GM18502 (cell line): ENCODE measurements at regions not wholly inside any gene's neighbourhood (a gene's known extent, or its start where the extent isn't known, plus 50 kb on each side); places are given as distances from the start of the nearest gene placed in this dataset.
"Not testable (repeated sequence)": the region's sequence is repeated elsewhere in the genome, so short reads cannot be mapped to it uniquely, and the experiment has no call there.

Experiments
- ATAC-seq: cut with Tn5 transposase; IDR thresholded peaks from one replicate; pipeline ENCODE4 v1.9.1; 2021; ENCODE audit warnings: mild to moderate bottlenecking; ENCODE audit not compliant: unreplicated experiment, poor library complexity

DNA sequence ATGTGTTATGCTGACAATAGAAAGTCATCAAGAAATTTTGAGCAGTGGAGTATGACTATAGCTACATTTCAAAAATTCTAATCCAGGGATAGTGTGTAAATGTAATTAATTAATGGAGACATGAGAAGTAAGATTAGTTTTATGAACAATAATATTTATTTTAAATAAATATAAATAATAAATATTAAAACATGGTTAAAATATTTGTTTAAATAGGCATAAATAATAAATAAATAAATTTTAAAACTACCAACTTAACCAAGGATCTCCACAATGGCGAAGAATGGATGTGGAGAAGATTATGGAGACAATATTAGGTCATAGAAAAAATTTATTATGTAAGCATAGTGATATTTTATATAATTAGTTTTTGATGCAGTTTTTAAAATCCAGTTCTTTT lies 588.2 kb upstream of the NOVA1 start:
- no peak for ATAC-seq

DNA sequence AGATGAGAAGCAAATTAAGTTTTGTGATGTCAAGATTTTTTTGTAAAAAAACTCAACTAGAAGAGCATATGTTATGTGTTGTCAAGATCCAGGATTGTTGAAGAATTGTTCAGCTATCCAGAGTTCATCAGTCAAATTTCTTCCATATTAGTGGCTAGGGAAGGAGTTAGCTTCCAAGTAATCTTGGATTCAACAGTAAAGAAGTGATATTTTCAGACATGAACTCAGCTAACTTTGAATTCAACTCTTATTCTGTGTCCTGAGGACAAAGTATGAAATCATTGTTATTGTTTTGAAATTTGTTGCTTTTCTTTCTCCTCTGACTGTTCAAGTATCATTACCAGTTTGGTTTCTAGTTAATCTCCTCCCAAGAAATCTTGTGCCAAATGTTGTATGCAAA lies 589.3 kb upstream of the NOVA1 start:
- no peak for ATAC-seq

- no peak for ATAC-seq
These were observed 592.5 kb upstream of the NOVA1 start for GRCh38 chr14:27190296-27190695.

- ATAC-seq = no peak
These were observed 601.4 kb upstream of the NOVA1 start for GRCh38 chr14:27199272-27199671.

DNA sequence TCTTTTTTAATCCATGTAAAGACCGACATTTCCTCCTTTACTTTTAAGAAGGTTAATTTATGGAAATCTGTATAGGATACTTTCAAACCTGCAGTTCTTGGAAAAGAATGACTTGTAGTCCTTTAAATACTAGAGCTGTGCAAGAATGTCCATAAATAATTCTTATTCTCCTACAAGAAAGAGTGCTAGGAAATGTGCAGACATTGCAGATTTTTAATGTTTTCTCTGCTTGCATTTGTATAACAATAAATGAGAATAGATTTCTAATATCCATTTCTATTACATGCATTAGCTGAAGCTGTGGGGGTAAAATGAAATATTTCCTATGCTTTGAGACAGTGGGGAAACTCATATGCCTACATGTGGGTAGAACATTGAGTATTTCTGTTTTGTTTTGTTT lies 607.2 kb upstream of the NOVA1 start:
- no peak for ATAC-seq

DNA sequence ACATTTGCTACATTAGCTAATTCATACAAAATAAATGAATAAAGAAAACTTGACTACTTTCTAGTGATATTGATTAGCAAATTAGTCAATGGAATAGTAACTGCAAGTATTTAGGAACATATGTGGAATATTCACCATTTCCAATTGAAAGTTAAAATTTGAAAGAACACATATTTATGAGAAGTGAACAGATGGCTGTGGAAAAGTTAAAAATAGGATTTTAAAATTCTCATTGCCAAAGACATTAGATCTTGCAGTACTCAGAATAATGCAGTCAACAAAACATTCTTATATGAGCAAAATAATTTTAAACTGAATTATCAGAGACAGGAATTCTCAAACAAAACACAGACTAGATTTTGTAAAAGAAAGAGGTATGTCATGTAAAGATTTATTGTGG lies 613.9 kb upstream of the NOVA1 start:
- ATAC-seq = no peak

GRCh38 chr14:27222671-27223070 lies 624.8 kb upstream of the NOVA1 start:
- no peak for ATAC-seq

DNA sequence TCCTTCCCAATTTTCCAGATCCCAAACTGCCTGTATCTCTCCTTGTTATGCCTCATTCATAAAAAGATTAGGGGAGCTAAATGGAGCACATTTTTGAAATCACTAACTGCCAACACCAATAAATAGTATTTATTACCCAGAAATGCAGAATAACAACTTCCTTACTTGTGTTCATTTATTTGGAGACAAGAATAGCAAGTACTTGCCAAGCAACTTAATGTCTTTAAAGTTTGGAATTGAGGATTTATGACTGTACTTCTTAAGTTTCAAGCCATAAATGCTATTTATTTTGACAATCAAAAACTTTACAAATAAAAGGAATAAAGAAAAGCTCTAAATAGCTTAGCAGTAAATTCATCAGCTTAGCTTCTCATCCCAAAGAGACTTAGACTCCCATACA lies 626.1 kb upstream of the NOVA1 start:
- no peak for ATAC-seq

DNA sequence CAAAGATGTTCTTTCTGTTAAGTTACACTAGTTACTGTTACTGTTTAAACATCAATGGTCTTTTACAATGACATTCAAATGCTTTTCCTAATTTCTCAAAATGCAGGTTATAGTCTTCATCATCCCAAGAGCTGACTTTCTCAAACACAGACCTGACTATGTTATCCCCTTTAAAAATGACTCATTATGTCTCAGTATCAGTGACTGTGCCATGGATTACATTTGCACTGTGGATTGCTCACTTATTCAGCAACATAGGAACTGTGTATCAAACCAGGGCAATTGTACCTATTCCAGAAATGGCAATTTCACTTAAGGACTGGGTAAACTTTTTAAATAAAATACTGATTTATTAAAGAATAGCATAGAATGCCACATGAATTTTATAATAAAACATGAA lies 630.2 kb upstream of the NOVA1 start:
- ATAC-seq = no peak

GRCh38 chr14:27234331-27234730 lies 636.5 kb upstream of the NOVA1 start:
- no peak for ATAC-seq

DNA sequence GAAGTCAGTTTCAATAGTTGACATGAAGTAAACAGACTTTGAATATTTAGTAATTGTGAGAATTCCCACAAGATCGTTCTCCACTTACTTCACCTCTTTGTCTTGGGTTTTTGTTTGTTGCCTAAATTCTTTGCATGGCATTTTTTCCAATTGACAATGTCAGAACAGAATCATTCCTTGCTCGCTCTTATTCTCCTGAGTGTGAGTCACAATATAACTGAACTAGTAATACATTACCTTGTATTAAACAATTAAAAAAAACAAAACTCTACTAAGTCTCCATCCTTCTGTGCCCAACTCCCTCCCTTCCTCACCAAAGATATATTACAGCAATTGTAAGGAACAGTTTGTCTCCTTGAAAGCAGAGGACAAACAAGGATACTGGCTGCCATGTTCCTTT lies 638.8 kb upstream of the NOVA1 start:
- ATAC-seq = no peak

DNA sequence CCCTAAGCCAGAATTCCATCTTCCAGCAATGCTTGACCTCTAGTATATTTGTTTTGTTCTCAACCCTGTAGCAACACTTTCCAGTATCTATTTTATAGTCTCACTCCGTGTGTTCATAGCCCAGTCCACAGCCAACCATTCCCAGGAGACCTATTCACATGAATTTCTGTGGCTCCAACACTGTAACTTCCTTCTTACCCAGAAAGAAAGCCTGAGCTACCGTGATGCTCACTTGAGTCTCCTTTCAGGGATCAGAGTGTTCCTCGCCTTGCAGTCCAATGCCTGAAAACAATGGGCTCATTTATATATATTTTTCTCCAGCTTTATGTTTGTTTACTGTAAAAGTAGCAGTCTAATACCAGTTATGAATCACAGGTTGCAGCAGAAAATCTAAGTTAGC lies 645.0 kb upstream of the NOVA1 start:
- ATAC-seq = no peak

GRCh38 chr14:27243365-27243764 lies 645.5 kb upstream of the NOVA1 start:
- no peak for ATAC-seq

DNA sequence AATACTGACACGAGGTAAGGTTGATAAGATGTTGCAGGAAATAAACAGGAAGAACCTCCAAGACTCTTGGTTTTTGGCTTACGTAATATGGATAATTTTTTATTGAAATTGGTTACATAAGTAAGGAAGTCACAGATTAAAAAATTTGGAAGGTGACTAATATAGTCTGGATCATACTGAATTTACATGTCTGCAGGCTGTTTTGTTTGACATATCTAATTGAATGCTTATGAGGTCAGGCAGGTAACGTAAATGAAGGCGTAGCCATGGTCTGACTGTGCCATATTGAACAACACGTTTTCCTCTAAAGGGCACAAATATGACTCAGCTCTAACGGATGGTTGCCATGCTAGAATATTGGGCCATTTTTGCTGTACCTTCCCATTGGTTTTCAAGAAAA lies 648.1 kb upstream of the NOVA1 start:
- no peak for ATAC-seq

DNA sequence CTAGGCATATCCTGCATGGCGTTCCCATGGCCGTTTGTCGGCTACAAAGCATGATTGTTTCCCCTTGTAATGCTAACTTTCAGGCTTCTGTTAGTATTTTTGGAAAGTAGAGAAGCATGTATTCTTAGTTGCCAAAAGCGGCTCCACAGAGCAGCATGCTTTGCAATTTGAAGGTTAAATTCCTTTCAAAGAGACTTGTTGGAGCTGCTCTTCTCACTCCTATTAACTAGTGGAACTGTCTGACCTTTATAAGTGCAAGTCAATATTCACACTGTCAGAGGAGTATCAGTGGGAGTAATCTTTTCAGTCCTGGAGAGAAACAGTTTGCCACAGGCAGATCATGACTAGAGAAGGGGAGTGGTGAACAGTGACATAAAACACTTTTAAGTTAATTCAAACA lies 656.1 kb upstream of the NOVA1 start:
- no peak for ATAC-seq

DNA sequence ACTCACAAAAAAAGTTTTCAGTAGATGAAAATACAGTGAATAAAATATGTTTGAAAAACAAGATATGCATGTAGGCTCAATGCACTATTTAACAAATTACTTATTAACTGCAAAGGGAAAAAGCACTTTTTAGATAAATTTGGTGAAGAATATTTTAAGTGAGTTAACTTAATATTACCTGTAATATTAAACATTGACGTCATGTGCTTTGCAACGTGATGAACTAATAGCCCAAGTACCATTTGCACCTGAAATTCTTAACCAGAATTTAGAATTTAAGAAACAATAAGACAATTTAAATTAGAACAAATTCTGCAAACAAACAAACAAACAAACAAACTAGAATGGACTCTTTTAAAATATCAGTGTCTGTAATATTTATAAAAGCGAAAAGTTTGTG lies 659.0 kb upstream of the NOVA1 start:
- no peak for ATAC-seq

GRCh38 chr14:27267876-27268275 lies 670.0 kb upstream of the NOVA1 start:
- ATAC-seq = no peak

- ATAC-seq = no peak
These were observed 672.9 kb upstream of the NOVA1 start for GRCh38 chr14:27270716-27271115.

DNA sequence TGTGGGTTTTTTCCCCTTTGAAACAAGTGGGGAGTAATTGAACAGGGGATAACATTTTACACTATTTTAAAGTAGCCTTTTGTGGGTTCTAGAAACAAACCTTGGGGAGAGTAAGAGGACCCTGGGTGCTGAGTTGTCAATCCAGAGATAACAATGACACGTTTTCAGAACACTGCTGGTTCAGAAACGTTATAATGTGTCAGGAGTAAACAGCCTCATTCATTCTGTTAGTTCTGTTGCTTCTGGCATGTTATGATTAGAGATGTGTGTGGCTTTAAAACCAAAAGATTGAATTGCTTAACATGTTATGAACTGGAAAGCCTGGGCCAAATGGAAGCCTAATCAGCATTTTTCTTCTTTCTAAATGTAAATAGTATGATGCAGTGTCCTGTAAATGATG lies 680.5 kb upstream of the NOVA1 start:
- ATAC-seq = no peak

DNA sequence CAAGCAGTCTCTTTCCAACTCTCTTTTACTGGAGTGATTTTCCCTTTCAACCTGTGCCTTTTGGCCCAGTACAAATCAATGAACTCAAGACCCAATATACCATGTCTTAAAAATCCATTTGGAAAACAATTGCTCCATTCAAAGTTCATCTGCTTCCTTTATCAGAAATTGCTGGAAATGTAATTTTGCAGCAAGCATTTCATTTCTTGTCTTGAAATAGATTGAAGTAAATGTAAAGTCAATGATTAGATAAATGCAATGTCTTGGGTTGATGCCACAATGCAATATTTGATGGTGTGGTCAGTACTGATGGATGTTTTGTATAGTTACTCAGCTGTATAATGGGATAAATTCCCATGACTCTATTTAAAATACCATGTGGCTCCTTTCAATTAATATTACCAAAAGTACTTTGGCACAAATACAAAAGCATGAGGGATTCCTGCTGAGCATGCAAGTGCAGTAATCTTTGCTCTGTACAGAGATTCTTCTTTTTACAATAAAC lies 707.7 kb upstream of the NOVA1 start:
- no peak for ATAC-seq

GRCh38 chr14:27312730-27313129 lies 714.9 kb upstream of the NOVA1 start:
- not testable (repeated sequence) for ATAC-seq

DNA sequence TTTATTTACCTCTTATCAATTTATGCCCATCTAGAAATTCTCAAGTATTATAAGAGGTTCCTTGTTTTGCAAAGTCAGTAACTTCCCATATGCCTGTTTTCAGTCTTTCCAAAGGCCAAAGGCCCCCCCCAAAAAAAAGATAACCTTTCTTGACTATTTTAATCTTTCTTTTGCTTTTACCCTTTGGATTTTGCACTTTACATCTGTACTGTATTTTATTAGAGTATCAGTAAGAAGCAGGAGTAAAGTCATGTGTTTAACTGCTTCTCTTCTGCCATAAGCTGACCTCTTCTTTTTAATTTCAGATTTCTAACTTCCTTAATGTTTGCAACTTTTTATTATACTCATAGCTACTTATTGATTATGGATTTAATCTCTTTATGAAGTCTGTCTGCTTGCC lies 716.4 kb upstream of the NOVA1 start:
- ATAC-seq = no peak

GRCh38 chr14:27315477-27315876 lies 717.6 kb upstream of the NOVA1 start:
- ATAC-seq = no peak
